Thoracic aorta (tissue), 2 donors: ENCODE measurements at regions not wholly inside any gene's neighbourhood (a gene's known extent, or its start where the extent isn't known, plus 50 kb on each side); places are given as distances from the start of the nearest gene placed in this dataset.

Experiments used
- ATAC-seq: fragments of 150-250 bp; one replicate; pipeline ENCODE4 v1.8.0; 2017; ENCODE audit warnings: low read depth; ENCODE audit not compliant: insufficient number of reproducible peaks, low FRiP score
- DNase-seq: peaks from one replicate; pipeline ENCODE4 v3.0.0-alpha.2; 2020; ENCODE audit warnings: low spot score
- H3K27ac ChIP-seq, 2 donors: fragments of 200-600 bp; sonication (generic); 1 replicate in 1 of 2; 2 replicates in 1 of 2; pipeline ENCODE4 v1.5.1; 2016; ENCODE audit warnings: mild to moderate bottlenecking in 2 of 2, moderate library complexity in 2 of 2
- H3K27me3 ChIP-seq: fragments of 200-600 bp; sonication (generic); replicated peaks from 2 replicates; pipeline ENCODE4 v1.6.0; 2016; ENCODE audit warnings: mild to moderate bottlenecking; ENCODE audit not compliant: insufficient read depth
- H3K36me3 ChIP-seq: fragments of 200-600 bp; sonication (generic); one replicate; pipeline ENCODE4 v1.5.1; 2016
- H3K4me1 ChIP-seq, 2 donors: fragments of 200-600 bp; sonication (generic); 1 replicate in 1 of 2; 2 replicates in 1 of 2; pipeline versions ENCODE4 v1.5.1 to v1.6.0; 2016; ENCODE audit warnings: low read depth in 2 of 2, mild to moderate bottlenecking in 1 of 2; ENCODE audit not compliant: control insufficient read depth in 1 of 2
- H3K4me3 ChIP-seq: fragments of 200-600 bp; sonication (generic); 2 replicates; pipeline ENCODE4 v1.5.1; 2016; ENCODE audit warnings: mild to moderate bottlenecking
- H3K9me3 ChIP-seq: fragments of 200-600 bp; sonication (generic); 2 replicates; pipeline ENCODE4 v1.5.1; 2016
- CTCF ChIP-seq: fragments of 200-600 bp; sonication (generic); IDR thresholded peaks from one replicate; pipeline ENCODE4 v1.5.1; 2019; ENCODE audit warnings: antibody characterized with exemption

GRCh38 chr2:128783896-128784295, 465.2 kb upstream of the HS6ST1 start:
- no peak for DNase-seq

GRCh38 chr2:128784626-128785306, 466.1 kb upstream of the HS6ST1 start:
- no peaks in the 10 kb centered on the region for H3K4me1 ChIP-seq
- DNase-seq (no peak), ATAC-seq (no peak)
- no peaks in the 10 kb centered on the region for H3K9me3 ChIP-seq
- H3K36me3 ChIP-seq: no peaks in the 10 kb centered on the region
- H3K27me3 ChIP-seq: no peaks in the 10 kb centered on the region
- no peak overlapping the region for H3K27ac ChIP-seq
- no peak for TF ChIP-seq CTCF
- H3K4me3 ChIP-seq: no peak overlapping the region

More at GRCh38 chr2:128783896-128784295, 465.2 kb upstream of the HS6ST1 start:
- no peak overlapping the region for H3K27ac ChIP-seq
- H3K4me3 ChIP-seq: no peak overlapping the region
- H3K36me3 ChIP-seq: no peaks in the 10 kb centered on the region
- H3K27me3 ChIP-seq: no peaks in the 10 kb centered on the region
- ATAC-seq: no peak
- H3K9me3 ChIP-seq: peaks cover 1% of the 10 kb centered on the region
- TF ChIP-seq CTCF: no peak
- H3K4me1 ChIP-seq: no peaks in the 10 kb centered on the region

GRCh38 chr2:128786316-128786715, 467.6 kb upstream of the HS6ST1 start:
- Histone ChIP-seq H3K27ac (no peak overlapping the region), H3K36me3 (no peaks in the 10 kb centered on the region), H3K4me3 (no peak overlapping the region), H3K27me3 (no peaks in the 10 kb centered on the region), H3K4me1 (no peaks in the 10 kb centered on the region), H3K9me3 (no peaks in the 10 kb centered on the region)
- ATAC-seq (no peak), DNase-seq (no peak)
- TF ChIP-seq CTCF: no peak

GRCh38 chr2:128786741-128787478, 468.2 kb upstream of the HS6ST1 start:
- no peaks in the 10 kb centered on the region for H3K27me3 ChIP-seq
- ATAC-seq (no peak), DNase-seq (no peak)
- no peaks in the 10 kb centered on the region for H3K4me1 ChIP-seq
- no peak overlapping the region for H3K27ac ChIP-seq
- no peaks in the 10 kb centered on the region for H3K36me3 ChIP-seq
- no peak for TF ChIP-seq CTCF
- no peaks in the 10 kb centered on the region for H3K9me3 ChIP-seq
- H3K4me3 ChIP-seq: no peak overlapping the region

- Histone ChIP-seq H3K36me3 (no peaks in the 10 kb centered on the region), H3K27ac (no peak overlapping the region), H3K4me3 (no peak overlapping the region), H3K27me3 (no peaks in the 10 kb centered on the region), H3K4me1 (no peaks in the 10 kb centered on the region), H3K9me3 (no peaks in the 10 kb centered on the region)
- no peak for ATAC-seq
- TF ChIP-seq CTCF: no peak
- no peak for DNase-seq
These were observed 468.9 kb upstream of the HS6ST1 start for GRCh38 chr2:128787616-128788015.
